Inflammatory macrophage treated with lipopolysaccharide for 4 hours (primary cell): ENCODE measurements at regions not wholly inside any gene's neighbourhood (a gene's known extent, or its start where the extent isn't known, plus 50 kb on each side); places are given as distances from the start of the nearest gene placed in this dataset.
"Not testable (repeated sequence)": the region's sequence is repeated elsewhere in the genome, so short reads cannot be mapped to it uniquely, and the experiment has no call there.

Experiments used
- DNase-seq: peaks from one replicate; pipeline ENCODE4 v3.0.0-alpha.2; 2020

DNA sequence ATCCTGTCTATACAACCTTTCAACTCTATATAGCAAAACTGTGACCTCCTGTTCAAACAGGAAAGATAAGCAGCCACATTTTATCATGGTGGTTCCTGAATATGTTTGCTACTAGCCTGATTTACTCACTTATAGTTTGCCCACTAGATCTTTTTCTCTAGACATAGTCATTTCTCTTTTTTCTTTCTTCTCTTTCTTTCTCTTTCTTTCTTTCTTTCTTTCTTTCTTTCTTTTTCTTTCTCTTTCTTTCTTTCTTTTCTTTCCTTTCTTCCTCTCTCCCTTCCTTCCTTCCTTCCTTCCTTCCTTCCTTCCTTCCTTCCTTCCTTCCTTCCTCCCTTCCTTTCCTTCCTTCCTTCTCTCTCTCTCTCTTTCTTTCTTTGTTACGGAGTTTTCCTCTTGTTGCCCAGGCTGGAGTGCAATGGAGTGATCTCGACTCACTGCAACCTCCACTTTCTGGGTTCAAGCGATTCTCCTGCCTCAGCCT is 142.0 kb upstream of the TBL1XR1 start:
- DNase-seq: not testable (repeated sequence)

DNA sequence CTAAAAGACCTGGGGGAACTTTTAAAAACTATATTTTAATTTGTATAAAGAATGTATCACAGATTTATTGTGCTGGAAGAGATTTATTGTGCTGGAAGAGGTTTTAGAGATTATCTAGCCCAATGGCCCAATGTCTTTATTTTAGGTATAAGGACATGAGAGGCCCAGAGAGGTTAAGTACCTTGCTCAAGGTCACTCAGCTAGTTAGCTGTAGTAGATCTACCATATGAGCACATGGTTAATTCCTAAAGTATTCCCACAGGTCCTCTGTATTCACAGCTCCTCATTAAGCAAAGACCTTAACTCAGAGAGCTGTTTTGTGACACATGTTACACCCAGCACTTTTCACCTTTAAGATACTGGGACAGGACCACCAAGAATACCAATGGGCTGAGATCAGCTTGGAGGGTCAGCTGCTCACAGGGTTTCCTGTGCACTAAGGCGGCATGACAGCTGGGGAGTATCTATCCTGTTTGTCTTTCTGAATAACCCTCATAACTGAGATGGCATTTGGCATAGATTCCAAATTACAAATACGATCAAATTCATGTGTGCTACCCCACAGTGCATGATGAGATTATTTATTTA is 143.1 kb upstream of the TBL1XR1 start:
- no peak for DNase-seq

DNA sequence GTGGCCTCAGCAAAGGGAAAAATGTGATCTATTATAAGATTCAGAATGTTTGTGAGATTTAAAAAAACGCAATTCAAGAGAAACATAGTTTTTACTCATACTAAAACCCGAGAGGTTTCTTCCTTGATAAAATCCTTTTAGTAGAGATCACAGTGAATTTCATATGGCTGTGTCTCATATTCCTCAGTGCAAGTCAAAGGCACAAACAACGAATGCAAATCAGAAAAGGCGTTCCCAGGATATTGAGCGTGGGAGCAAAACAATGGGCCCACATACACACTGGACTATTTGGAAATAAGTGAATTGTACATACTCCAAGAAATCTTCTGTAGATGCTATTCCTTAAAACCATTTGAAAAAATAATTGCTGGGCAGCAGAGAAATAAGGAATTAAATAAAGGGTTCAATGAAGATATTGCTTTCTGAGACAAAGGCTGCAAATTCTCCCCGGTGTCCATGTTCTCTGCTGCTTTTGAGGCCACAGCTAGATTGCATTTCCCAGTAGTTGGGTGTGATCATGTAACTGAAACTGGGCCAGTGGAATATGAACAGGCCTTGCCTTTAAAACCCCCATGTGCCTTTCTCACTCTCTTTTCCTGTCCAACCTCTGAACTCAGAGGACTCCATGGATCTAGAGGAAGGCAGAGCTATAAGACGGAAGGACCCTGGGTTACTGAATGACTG is 144.6 kb upstream of the TBL1XR1 start:
- no peak for DNase-seq

- DNase-seq: no peak
Measured at GRCh38 chr3:177343122-177343625, 145.9 kb upstream of the TBL1XR1 start.

DNA sequence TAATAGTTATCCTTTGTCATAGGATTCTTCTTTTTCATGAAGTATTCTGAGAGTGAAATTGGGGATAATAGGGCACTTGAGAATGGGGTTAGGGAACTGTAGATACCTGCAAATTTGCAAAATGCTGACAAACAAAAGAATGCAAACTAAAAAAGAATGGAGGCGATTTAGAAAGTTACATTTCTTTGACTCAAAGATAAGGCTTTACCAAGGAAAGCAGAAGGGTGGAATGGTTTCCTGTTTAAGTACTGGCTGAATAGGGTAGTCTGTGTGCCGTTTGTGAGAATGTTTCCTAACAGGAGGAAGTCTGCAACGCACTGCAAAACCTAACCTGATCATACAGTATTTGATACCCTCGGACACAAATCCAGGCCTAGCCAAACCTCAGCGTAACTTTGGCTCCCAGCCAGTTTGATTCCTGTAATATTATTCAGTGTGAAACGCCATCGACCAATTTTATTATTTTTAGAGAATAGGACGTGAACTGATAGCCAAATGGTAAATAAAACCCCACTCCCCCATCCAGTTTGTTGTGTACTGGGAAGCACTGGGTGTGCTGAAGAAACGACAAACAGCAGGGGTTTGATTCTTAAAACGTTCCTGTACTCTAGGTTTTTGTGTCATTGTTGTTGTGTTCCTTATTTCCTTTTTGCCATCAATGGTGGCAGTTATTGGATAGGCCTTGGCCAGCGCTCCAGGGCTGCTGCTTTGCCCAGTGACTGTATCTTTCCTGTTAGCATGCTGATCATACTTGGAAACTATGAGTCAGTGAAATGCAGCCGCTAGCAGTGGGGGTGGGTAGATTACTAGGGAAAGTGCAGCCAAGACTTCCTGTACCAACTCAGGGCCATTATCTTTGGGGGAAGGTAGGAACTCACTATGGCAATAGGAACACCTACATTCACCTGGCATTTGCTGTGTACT is 148.0 kb upstream of the TBL1XR1 start:
- peak; percentile 94 for DNase-seq

DNA sequence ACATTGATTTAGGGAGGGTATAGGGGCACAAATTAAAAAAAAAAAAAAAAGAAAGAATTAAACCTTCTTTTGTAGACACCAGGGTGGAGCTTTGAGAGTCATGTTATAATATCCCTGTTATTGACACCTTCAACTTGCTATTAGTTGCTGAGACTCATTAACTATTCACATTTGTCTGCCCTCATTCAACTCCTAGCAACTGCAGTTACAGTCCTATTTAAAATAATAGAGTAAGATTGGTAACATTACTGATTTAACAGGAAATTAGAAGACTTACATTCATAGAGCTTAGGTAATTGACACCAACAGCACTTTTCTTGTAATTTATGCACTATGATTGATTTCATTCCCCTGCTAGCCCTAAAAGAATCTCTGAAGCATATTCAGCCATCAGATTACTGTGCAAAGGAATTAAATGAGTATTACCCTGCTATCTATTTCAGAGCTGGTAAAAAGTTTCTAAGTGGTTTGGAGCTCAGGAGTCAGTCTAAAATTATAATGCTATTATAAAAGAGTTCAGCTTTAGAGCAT is 148.8 kb upstream of the TBL1XR1 start:
- DNase-seq: no peak

DNA sequence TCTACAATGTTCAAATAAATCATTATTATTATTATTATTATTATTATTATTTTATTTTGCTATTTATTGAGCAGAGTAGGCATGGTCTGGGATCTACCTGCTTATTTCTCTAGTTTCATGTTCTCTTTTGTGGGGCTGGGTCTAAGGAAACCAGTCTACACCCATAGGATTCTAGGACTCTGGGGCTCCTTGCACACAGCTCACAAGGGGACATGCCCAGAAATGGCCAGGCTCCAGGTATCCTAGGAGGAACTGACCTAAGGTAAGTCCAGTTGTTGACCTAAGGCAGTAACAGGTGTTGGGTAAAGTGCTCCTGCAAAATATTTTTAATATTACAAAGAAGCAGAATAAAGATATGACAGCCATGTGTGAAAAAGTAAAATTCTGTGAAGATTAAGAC is 149.6 kb upstream of the TBL1XR1 start:
- no peak for DNase-seq

DNA sequence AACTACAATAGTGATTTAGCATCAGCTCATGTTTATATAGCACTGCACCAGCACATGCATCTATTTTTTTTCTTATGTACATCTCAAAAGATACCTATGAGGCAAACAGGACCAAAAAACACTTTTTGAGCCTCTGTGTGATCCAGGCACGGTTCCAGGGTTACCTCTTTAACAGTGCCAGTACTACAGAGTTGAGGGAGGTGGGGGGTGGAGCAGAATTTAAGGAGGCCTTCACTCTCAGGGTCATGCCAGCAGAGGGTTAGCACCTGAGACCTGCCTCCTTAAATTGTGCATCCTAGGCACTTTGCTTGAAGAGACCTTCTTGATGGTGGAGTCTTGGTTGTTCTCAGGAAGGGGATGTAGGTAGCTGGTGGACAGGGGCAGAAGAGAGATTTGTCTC is 150.3 kb upstream of the TBL1XR1 start:
- no peak for DNase-seq

- no peak for DNase-seq
Measured at GRCh38 chr3:177348974-177349373, 151.7 kb upstream of the TBL1XR1 start.

GRCh38 chr3:177349384-177349783 is 152.1 kb upstream of the TBL1XR1 start:
- no peak for DNase-seq

GRCh38 chr3:177350121-177350520 is 152.8 kb upstream of the TBL1XR1 start:
- no peak for DNase-seq

DNA sequence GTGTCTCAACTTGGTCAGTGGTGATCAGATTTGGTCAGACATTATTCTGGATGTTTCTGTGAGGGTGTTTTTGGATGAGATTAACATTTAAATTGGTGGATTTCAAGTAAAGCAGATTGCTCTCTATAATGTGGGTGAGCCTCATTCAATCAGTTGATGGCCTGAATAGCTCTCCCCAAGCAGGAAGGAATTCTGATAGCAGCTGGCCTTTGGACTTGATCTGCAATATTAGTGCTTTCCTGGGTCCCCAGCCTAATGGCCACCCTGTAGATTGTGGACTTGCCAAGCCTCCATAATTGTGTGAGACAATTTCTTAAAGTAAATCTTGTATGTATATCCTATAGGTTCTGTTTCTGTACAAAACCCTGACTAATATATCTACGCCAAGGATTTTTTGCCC is 153.9 kb upstream of the TBL1XR1 start:
- DNase-seq: no peak

DNA sequence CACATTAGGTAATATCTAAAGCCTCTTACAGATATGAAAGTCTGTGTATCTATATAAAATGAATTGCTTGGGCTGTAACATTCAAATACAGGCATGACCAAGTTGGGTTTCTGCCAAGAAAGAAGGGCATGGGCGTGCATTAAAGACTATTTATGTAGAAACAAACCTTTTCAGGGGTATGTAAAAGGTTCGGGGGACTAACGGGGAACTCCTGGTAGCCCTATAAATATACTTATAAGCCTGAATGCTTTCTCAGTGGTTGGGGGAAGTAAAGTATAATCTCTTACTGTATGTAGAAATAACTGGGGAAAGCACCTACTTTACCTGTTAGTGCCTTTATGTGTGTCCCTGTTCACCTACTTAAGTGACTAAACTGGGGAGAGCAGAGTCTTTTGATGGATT is 154.5 kb upstream of the TBL1XR1 start:
- DNase-seq: no peak

DNA sequence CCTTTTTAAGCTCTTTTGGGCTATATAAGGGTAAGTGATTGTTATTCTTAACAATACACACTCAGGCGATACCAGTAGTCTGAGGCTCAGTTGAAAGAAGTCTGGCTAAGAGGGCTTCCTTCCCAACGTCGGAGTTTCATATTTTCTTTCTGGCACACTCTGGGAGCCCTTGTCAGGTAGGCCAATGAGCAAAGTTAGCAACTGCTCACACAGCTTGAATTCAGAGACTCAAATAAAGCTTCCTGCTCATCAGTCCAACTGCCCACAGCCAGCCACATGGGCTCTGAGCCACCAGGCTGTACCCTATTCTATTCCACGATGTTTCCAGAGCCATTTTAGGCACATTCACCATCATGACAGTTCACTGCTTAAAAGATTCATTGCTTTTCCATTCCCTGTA is 155.1 kb upstream of the TBL1XR1 start:
- DNase-seq: no peak

DNA sequence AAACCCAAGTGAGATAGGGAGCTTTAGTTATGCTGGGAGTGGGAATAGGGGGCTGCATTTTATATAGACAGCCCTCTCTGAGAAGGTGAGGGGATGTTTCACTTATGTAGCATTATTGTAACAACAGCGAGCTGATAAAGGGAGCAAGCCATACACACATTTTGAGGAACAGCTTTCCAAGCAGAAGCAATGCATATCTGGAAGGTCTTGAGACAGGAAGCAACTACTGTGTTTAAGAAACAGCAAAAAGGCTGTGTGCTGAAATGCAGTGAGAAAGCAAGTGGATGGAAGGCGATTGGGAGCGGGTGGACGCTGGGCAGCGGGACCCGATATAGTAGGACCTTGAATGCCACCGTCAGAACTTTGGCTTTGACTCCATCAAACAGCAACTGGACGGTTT is 155.9 kb upstream of the TBL1XR1 start:
- peak; percentile 41 for DNase-seq

DNA sequence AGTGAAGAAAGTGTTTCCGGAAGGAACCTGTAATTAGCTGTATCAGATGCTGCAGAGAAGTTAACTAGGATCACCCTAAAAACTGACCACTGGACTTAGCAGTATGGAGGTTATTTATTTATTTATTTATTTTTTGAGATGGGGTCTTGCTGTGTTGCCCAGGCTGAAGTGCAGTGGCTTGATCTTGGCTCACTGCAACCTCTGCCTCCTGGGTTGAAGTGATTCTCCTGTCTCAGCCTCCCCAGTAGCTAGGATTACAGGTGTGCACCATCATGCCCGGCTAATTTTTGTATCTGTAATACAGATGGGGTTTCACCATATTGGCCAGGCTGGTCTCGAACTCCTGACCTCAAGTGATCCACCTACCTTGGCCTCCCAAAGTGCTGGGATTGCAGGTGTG is 156.6 kb upstream of the TBL1XR1 start:
- not testable (repeated sequence) for DNase-seq

DNA sequence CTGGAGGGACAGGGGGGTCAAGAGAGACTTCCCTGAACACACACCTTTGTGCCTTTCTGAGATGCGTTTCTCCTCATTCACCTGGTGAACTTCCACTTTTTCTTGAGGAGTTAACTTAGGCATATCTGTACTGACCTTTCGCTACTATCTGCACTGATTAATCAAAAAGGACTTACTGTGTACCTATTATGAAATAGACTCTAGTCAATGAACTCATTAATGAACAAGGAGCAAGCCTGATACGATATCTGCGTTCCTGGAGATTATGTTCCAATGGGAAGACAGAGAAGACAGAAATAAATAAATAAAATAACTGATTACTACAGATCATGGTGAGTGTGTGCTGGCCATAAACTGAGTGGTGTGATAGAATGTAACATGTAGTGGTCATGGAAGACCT is 157.2 kb upstream of the TBL1XR1 start:
- no peak for DNase-seq

DNA sequence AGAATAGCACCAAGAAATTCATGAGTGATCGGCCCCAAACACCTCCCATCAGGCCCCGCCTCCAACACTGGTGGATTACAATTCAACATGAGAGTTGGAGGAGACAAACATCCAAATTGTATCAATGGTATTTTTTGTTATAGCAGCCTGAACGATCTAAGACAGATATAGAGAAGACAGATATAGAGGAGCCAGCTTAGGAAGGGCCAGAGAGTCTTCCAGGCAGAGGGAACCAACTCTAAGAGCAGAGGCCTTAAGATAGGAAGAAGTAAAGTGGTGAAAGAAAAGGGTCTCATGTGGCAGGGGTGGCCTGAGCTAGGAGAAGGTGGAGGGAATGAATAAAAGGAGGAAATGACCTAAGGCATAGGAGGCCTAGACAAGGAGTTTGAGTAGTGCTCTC is 158.8 kb upstream of the TBL1XR1 start:
- DNase-seq: no peak

- DNase-seq: no peak
Measured at GRCh38 chr3:177356952-177357351, 159.7 kb upstream of the TBL1XR1 start.

- DNase-seq: peak; percentile 77
Measured at GRCh38 chr3:177357352-177358090, 160.2 kb upstream of the TBL1XR1 start.

- peak; percentile 97 for DNase-seq
Measured at GRCh38 chr3:177358091-177358976, 161.1 kb upstream of the TBL1XR1 start.
